Left lobe of liver (tissue), 2 donors: ENCODE measurements at regions not wholly inside any gene's neighbourhood (a gene's known extent, or its start where the extent isn't known, plus 50 kb on each side); places are given as distances from the start of the nearest gene placed in this dataset.

Source experiments
- ATAC-seq: fragments of 200-7000 bp; cut with Tn5 transposase; one replicate; pipeline ENCODE4 v1.9.1; 2020; ENCODE audit warnings: mild to moderate bottlenecking, moderate library complexity
- DNase-seq: peaks from one replicate; pipeline ENCODE4 v3.0.0-alpha.2; 2020; ENCODE audit warnings: low spot score
- donor health status: DM: no; HTN: no; CAD: no; lungs with moderate emphysema.
- donor health status: DM: no; HTN: yes; CAD: no.

DNA sequence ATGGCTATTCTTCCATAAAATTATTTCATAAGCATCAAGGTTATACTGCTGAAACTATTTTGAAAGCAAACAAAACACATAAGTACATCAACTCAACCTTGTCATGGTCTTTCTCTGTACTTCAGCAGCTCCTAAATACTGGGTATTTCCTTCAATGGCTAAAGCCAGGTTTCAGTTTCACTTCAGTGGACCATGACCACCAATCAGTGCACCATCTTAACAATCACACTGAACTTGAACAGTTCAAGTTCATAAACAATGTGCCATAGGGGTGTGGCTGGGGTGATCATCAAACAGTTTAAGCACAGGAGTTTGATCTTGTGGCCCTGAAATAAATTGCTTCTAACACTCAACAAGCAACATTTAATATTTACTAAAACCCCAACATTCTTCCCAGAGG is 124.1 kb upstream of the FIGN start:
- DNase-seq: no peak
- no peak for ATAC-seq

DNA sequence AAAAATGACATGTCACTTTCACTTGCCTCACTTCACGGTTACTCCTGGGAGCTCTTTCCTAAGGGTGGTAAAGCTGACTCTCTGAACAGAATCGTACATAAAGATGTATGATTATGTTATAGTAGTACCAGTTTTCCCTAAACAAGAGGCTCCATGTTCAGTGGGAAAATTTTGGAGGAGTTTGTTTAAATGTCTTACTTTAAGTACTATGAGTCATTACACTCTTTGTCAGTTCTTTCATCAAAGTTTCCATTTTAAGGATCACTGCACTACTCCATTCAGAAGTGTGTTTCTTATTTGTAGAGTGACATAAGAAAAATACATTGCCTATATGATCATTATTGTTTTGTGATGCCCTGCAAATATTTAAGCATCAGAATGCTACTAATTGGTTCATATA is 121.1 kb upstream of the FIGN start:
- DNase-seq (no peak), ATAC-seq (no peak)

DNA sequence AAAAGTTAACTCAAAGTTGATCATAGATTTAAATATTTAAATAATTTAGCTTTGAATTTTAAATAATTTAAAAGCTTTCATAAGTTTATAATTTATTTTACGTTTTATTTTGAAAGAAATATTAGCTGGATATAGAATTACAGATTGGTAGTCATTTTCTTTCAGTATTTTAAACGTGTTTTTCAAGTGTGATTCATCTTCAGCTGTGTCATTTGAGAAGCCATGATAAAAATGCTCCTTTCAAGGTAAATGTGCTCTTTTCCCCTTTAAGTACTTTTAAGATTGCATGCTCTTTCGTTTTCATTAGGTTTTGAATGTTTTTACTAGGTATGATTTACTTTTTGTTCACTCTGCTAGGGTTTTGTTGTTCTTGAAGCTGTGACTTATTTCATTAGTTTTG is 116.8 kb upstream of the FIGN start:
- no peak for DNase-seq
- ATAC-seq: no peak

DNA sequence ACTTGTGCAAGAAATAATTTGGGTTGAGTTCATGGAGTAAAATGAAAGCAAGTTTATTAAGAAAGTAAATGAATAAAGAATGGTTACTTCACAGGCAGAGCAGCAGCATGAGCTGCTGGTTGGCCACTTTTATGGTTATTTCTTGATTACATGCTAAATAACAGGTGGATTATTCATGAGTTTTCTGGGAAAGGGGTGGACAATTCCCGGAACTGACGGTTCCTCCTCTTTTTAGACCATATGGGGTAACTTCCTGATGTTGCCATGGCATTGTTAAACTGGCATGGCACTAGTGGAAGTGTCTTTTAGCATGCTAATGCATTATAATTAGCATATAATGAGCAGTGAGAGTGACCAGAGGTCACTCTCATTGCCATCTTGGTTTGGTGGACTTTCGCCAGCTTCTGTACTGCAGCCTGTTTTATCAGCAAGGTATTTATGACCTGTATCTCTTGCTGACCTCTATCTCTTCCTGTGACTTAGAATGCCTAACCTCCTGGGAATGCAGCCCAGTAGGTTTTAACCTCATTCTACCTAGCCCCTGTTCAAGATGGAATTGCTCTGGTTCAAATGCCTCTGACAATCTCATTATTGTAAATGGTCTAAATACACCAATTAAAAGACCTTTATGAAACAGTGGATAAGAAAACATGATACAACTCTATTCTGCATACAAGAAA is 114.1 kb upstream of the FIGN start:
- no peak for DNase-seq
- no peak for ATAC-seq

DNA sequence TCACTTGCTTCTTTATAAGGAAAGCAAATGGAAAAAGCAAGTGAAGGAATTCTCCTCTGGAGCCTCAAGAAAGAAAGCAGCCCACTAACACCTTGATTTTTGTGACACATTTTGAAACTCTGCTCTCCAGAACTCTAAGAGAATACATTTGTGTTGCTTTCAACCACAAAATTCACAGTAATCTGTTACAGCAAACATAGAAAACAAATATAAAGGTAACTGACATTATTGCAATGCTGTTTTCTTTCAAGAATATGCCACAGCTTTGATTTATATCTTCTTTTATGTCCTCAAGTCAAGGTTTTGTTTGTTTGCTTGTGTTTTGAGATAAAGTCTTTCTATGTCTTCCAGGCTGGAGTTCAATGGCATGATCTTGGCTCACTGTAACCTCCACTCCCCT is 103.1 kb upstream of the FIGN start:
- ATAC-seq (no peak), DNase-seq (no peak)

DNA sequence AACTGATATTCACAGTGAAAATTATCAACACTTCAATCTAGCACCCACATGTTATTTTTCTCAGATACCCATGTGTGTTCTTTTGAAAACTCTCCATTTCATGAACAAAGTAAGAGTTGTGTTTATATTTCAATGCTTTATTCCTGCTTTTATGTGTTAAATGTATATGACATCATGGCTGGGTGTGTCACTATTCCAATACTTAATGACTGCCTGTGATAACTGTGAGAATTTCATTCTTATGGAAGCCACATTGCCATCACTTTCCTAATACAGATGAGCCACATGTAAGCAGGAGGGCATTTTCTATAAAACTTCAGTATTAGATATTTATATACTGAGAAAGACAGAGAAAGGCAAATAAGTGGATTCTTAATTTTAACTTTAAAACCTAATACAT is 100.4 kb upstream of the FIGN start:
- no peak for DNase-seq
- ATAC-seq: no peak

DNA sequence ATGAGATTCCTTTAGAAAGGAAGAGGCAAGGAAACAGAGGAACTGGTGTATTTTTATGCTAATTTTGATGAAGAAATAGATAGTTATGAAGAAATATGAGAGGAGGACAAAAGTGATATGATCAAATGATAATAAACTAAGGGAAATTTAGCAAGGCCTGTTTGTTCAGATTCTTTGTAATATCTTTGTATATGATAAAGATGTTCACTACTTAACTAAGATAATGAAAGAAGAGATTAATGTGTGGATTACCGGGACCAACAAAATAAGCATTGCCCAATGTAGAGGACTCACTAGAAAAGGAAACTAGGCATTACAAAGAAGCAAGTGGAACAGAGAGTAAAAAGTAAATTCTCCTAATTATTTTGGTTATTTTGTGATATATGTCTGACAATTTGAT is 99.0 kb upstream of the FIGN start:
- no peak for ATAC-seq

DNA sequence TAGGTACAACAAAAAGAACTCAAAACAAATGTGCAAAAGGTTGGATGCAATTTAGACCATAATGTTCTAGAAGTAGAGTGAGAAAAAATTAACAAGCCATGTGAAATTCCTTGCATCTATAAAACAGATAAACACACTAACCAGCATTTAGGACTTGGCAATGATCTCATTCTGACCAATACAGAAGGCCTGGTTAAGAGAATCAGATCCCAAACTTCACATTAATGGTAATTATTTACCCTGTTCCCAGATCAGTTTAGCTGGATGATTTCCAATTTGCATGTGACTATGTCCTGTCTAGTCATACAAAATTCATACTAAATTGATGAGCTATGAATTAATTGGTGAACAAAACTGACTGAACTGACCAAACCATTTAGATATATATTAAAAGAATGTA is 98.4 kb upstream of the FIGN start:
- ATAC-seq (no peak), DNase-seq (no peak)

More for the DNA sequence above, 99.0 kb upstream of the FIGN start:
- no peak for DNase-seq

DNA sequence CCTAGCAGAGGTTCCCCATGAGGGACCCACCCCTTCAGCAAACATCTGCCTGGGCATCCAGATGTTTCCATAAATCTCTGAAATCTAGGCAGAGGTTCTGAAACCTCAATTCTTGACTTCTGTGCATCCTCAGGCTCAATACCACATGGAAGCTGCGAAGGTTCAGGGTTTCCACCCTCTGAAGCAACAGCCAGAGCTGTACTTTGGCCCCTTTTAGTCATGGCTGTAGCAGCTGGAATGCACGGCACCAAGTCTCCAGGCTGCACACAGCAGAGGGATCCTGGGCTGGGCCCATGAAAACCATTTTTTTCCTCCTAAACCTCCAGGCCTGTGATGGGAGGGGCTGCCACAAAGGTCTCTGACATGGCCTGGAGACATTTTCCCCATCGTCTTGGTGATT is 93.0 kb upstream of the FIGN start:
- DNase-seq (no peak), ATAC-seq (no peak)

DNA sequence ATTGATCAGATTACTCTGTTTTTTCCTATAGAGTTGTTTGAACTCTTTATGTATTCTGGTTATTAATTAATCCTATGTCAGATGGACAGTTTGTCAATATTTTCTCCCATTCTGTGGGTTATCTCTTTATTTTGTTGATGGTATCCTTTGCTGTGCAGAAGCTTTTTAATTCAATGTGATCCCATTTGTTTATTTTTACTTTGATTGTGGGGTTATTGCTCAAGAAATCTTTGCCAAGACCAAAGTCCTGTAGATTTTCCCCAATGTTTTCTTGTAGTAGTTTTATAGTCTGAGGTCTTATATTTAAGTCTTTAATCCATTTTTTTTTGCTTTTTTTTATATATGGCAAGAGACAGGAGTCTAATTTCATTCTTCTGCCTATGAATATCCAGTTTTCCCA is 86.2 kb upstream of the FIGN start:
- ATAC-seq (peak; percentile 23), DNase-seq (no peak)

DNA sequence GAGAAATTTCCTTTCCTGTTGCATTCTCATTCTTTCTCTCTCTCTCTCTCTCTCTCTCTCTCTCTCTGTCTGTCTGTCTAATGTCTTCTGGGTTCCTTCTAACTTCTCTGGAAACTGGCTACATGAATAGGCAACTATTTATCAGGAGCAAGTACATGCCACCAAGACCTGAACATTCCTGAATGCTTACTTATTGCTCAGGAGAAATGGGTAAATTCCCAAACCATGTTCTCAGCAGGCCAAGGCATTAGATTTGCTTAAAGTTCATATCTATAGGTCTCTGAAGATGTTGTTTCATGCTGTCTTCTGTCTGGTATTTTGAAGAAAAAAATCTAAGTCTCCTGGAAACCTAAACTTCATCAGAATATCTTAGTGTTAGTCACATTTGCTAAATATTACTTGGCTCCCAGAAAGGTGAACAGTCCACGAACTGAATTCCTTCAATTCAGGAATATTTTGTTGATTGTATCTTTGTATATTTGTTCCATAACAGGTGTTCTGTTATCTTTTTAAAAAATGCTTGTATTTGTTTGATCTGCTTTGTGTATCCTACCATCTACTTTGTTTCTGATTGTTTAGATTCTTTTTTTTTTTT is 77.2 kb upstream of the FIGN start:
- DNase-seq (no peak), ATAC-seq (no peak)

DNA sequence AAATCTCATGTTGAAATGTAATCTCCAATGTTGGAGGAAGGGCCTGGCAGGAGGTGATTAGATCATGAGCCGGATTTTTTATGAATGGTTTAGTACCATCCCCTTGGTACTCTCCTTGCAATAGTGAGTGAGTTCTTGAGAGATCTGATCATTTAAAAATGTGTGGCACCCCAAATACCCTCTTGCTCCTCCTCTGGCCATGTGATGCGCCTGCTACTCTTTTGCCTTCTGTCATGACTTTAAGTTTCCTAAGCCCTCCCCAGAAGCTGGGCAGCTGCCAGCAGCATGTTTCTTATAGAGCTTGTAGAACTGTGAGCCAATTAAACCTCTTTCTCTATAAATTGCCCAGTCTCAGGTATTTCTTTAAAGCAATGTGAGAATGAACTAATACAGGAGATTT is 72.6 kb upstream of the FIGN start:
- ATAC-seq: no peak
- no peak for DNase-seq

DNA sequence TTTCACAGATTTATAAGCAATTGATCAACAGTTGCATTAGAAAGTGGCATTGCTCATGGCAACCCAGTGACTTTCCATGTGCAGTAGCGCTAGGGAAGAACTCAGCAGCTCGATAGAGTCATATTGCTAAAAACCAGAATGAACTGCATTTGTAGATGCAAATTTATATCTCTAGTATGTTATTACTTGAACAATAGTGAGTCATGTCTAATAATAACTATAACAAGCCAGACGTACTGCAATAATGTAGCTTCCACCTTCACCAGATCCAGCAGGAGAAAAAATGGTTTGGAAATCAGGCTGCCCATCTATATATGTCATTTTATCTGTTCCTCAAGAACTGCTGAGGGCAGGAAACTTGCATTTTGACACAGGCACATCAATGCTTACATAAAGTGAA is 66.5 kb upstream of the FIGN start:
- no peak for DNase-seq

DNA sequence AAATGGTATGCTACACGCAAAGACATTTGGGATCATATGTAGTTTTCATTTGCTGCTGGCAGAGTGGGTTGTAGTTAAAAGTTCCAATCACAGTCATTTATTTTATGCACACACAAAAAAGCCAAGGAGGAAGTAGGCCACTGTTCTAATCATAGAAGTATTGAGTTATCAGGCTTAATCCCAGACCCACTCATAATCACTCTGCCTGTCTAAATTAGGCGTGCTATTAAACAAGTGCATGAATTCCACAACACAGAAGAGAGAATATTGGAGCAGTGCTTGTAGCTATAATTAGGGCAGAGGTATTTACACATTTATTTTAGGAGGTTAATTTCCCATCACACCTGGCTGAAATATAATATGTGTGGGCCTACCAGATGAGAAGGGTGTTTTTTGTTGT is 65.7 kb upstream of the FIGN start:
- ATAC-seq (no peak), DNase-seq (no peak)

More for the DNA sequence above, 66.5 kb upstream of the FIGN start:
- no peak for ATAC-seq

DNA sequence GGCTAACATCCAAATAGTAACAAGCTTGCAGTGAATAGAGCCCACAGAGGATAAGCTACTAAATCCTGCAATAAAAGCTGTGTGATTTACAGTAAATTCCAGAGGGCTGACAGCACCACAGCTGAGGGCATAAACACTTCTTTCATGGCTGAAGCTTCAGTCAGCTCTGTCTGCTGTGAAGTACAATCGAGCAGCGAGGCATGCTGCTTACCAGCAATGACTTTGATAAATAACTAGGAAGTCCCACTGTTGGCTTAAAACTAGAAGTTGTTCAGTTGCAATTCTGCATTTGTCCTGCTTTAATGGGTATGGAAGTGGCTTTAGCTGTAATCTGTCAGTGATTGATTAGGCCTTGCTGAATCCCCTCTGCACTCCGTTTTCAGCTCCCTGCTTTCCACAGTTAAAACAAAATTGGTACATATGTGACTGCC is 65.2 kb upstream of the FIGN start:
- DNase-seq (no peak), ATAC-seq (no peak)

DNA sequence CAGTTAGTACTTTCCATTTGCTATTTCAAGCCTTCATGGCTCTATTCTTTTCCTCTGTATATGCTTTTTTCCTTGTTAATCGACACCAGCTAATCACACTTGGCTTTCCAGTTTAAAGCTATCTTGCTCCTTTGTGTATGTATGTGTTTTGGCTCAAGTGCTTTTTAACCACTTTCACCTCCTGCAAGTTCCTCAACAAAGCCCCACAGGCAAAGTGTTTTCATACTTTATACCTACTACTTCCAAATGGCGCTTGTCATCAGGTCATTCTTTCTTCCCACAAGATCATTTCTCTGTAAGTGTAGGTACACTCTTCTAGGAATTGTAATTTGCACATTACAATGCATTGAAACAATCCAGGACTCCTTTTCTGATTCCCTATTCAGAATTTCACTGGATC is 64.0 kb upstream of the FIGN start:
- no peak for DNase-seq
- ATAC-seq: no peak

DNA sequence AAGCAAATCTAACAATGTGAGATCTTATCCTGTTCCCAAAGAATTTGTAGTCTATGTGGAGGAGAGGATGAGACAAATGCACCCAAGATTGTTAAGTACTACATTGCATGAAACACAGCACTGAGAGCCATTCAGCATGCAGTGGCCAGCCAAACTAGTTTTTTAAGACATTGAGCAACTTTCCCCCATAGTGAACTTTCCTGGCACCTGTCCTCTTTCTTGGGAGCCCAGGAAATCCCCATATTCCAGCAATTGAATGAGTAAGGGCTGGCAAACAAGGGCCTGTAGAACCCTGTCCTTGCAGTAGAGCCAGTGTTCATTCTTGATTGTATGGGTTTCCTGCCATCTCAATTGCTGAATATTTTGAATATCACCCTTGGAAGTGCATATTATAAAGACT is 58.8 kb upstream of the FIGN start:
- ATAC-seq (no peak), DNase-seq (no peak)
